ENCODE measurements at regions not wholly inside any gene's neighbourhood (a gene's known extent, or its start where the extent isn't known, plus 50 kb on each side); places are given as distances from the start of the nearest gene placed in this dataset.

DNA sequence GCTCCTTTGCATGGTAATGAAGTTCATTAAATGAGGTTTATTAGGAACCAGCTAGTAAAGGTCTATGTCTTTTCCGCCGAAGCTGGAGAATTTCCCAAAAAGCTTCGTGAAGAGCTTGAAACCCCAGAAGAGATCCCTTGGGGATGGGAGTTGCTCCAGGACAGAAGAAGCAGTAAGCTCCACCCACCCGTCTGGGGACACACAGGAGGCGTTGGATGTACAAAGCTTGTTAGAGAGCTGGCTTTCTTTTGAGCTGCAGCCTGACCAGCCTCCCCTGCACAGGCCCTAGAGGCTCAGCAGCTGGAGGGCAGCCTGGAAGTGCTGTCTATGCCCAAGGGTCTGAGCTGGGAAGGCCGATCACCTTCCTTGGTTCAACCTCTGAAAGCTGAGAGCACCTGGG lies 147.4 kb upstream of the SDK2 start:
- no peak for DNase-seq (ENCODE audit: low read depth)
- TF ChIP-seq, protein P1, sequence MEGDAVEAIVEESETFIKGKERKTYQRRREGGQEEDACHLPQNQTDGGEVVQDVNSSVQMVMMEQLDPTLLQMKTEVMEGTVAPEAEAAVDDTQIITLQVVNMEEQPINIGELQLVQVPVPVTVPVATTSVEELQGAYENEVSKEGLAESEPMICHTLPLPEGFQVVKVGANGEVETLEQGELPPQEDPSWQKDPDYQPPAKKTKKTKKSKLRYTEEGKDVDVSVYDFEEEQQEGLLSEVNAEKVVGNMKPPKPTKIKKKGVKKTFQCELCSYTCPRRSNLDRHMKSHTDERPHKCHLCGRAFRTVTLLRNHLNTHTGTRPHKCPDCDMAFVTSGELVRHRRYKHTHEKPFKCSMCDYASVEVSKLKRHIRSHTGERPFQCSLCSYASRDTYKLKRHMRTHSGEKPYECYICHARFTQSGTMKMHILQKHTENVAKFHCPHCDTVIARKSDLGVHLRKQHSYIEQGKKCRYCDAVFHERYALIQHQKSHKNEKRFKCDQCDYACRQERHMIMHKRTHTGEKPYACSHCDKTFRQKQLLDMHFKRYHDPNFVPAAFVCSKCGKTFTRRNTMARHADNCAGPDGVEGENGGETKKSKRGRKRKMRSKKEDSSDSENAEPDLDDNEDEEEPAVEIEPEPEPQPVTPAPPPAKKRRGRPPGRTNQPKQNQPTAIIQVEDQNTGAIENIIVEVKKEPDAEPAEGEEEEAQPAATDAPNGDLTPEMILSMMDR (IDR thresholded peaks at IDR 0.05; ENCODE audit: insufficient read depth, low read depth, low read length): no peak
- no peak overlapping the region for H3K4me3 ChIP-seq (ENCODE audit: low read depth, low read length)

DNA sequence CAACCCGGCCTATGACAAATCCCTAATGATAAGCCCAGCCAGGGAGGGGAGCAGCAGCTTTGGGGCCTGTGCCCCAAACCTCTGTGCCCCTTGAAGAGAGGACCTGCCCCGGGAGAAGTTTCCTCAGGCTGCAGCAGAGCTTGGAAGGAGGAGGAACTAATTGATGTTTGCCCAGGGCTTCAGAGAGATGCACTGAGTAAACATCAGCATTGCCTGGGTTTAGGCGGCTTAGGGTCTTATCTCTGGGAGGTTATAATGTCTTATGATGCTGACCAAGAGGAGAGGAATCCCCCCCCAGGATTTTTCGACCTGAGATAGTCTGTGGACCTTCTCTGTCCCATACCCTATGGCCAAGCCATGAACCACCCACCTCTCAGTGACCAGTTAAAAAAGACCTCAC lies 148.7 kb upstream of the SDK2 start:
- TF ChIP-seq, protein P1 (IDR thresholded peaks at IDR 0.05; ENCODE audit: insufficient read depth, low read depth, low read length): no peak
- H3K4me3 ChIP-seq (ENCODE audit: low read depth, low read length): no peak overlapping the region
- no peak for DNase-seq (ENCODE audit: low read depth)

DNA sequence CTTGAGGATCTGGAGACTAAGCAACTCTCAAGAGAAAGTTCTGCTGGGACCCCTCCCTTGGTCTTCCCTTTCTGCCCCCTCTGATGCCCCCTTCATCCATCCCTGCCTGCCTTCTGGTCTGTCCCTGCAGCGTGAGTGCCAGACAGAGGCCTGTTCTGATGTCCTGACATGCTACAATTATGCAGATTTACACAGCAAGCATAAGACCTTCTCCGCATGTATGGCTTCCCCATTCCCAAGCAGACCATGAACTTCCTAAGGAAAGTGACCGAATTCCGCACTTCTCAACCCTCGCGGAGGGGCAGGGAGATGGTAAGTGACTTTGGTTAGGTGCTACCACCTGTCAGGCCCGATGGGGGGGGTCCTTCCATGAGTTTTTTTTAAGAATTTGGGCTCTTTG lies 150.1 kb upstream of the SDK2 start:
- no peak overlapping the region for H3K4me3 ChIP-seq (ENCODE audit: low read depth, low read length)
- no peak for DNase-seq (ENCODE audit: low read depth)
- TF ChIP-seq, protein P1 (IDR thresholded peaks at IDR 0.05; ENCODE audit: insufficient read depth, low read depth, low read length): no peak

DNA sequence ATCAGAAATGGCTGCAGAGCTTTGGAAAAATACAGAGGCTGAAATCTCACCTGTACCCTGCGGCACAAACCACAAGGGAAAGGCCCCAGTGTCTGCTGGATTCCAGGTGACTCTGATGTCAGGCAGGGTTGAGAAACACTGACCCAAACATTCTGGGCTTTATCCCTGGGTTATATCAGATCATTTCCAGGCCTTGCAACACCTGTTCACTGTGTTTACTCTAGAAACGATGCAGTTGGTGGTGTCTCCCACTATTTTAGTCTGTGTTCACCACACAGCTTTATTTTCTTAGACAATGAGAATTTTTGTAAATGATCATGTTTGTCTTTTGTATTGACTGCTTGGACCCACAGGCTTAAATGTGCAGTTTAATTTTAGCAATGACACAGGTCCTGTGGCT lies 151.5 kb upstream of the SDK2 start:
- no peak for DNase-seq (ENCODE audit: low read depth)
- TF ChIP-seq, protein P1 (IDR thresholded peaks at IDR 0.05; ENCODE audit: insufficient read depth, low read depth, low read length): no peak
- no peak overlapping the region for H3K4me3 ChIP-seq (ENCODE audit: low read depth, low read length)

DNA sequence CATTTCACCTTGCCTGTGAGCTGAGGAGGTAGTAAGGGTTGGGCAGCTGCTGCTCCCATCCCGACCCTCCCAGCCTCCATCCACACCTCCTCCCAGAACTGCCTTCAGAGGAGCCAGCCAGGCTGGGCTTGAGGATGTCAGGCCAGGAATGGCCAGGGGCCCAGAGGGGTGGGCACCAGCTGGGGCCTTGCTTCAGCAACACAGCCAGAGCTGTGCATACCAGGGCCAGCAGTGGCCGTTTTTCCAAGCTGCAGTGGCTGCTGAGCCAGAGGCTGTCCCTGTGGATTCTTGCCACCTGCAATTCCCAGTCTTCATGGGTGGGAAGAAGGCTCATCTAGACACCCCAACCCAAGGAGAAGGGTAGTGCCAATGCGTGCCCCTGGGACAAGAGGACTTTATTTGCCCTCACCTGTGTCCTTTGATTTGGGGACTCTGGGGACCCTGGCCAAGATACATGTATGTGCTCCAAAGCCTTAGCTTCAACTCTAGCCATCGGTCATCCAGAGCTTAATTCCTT lies 153.4 kb upstream of the SDK2 start:
- DNase-seq (ENCODE audit: low read depth): no peak
- TF ChIP-seq, protein P1 (IDR thresholded peaks at IDR 0.05; ENCODE audit: insufficient read depth, low read depth, low read length): no peak
- no peak overlapping the region for H3K4me3 ChIP-seq (ENCODE audit: low read depth, low read length)

DNA sequence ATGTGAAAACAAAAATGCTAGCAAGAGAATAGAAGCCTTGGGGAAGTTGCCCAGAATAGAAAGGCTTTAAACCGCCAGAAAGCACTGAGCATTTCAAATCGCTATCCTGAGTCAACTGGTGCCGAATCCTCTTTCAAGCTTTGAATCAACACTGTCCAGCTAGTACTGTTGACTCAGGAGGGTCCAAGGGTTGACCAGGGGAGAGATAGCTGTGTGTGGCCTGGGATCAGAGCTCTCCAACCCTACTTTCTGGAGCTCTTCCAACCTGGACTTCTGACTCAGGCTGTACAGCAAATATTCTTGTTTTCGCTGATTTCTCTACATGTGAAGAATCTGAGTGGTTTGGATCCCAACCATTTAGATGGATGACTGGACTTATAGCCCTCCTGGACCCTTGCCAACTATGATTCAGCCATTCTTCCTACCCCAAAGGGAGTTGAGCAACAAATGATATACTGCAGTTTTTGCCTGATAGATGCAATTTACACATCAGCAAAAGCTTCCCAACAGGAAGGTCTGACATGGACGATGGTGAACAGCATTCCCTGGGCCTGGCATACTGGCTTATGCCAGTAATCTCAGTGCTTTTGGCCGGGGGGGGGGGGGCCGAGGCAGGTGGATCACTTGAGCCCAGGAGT lies 154.0 kb upstream of the SDK2 start:
- TF ChIP-seq, protein P1 (IDR thresholded peaks at IDR 0.05; ENCODE audit: insufficient read depth, low read depth, low read length): no peak
- peak; percentile 96 for DNase-seq (ENCODE audit: low read depth)
- H3K4me3 ChIP-seq (ENCODE audit: low read depth, low read length): no peak overlapping the region

DNA sequence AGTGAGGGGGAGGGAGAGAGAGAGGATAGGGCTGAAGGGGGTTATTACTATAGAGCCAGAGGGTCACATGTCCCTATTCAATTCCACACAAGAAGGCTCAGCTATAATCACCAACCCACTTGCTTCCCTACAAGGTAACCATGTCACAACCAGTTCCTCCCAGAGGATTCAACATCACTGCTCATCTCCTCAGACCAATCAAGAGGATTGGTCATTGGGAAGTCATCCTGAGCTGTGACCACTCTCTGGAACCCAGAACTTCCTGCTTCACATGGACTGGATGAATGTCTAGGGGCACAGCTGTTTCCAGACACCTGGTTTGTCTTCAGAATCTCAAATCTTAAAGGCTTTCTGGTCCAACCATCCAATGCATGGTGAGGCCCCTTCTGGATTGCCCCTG lies 154.9 kb upstream of the SDK2 start:
- H3K4me3 ChIP-seq (ENCODE audit: low read depth, low read length): no peak overlapping the region
- DNase-seq (ENCODE audit: low read depth): no peak
- TF ChIP-seq, protein P1 (IDR thresholded peaks at IDR 0.05; ENCODE audit: insufficient read depth, low read depth, low read length): no peak
